Breast epithelium (tissue), 3 donors: ENCODE measurements at regions not wholly inside any gene's neighbourhood (a gene's known extent, or its start where the extent isn't known, plus 50 kb on each side); places are given as distances from the start of the nearest gene placed in this dataset.

ENCODE experiments used
- CTCF ChIP-seq, 3 donors: fragments of 450-650 bp; IDR thresholded peaks; one replicate each; pipeline ENCODE4 v1.5.1; 2016 to 2017; ENCODE audit warnings: antibody characterized with exemption in 3 of 3, mild to moderate bottlenecking in 3 of 3, moderate library complexity in 3 of 3
- POLR2A ChIP-seq: fragments of 450-650 bp; IDR thresholded peaks from one replicate; pipeline ENCODE4 v1.6.1; 2016; ENCODE audit warnings: antibody characterized with exemption, mild to moderate bottlenecking, moderate library complexity
- POLR2AphosphoS5 ChIP-seq, 3 donors: sonication (generic); formaldehyde crosslinking; IDR thresholded peaks; one replicate each; pipeline ENCODE4 v1.6.1; 2017; ENCODE audit warnings: antibody characterized with exemption in 3 of 3

- TF ChIP-seq POLR2A (no peak), CTCF (IDR thresholded peaks at IDR 0.05) (no peak), POLR2AphosphoS5 (IDR thresholded peaks at IDR 0.05) (no peak)
Observed at GRCh38 chr3:127071597-127072001, 88.7 kb downstream of the PLXNA1 start.
